Epidermal melanocyte (primary cell): ENCODE measurements at regions not wholly inside any gene's neighbourhood (a gene's known extent, or its start where the extent isn't known, plus 50 kb on each side); places are given as distances from the start of the nearest gene placed in this dataset.

Source experiments
- DNase-seq: peaks from one replicate; pipeline ENCODE4 v3.0.0; 2011; ENCODE audit warnings: low spot score; ENCODE audit not compliant: insufficient read length

DNA sequence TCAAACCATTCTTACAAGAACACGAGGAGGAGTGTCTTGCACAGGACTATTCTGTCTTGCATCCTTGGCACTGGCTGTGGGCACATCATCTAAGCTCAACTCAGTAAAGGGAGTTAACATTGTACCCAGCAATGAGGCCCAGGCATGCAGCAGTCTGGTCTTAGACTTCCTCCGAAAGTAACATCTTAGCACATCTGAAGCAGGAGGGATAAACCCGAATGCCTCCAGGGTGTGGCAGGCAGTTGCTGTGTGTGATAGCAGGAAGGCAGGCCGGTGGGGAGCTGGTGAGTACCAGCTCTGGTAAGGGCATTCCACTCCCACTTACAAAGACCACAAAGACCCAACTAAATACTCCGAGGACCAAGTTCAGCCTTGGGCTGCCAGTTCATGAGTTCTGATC is 206.3 kb downstream of the TSN start:
- DNase-seq: no peak

DNA sequence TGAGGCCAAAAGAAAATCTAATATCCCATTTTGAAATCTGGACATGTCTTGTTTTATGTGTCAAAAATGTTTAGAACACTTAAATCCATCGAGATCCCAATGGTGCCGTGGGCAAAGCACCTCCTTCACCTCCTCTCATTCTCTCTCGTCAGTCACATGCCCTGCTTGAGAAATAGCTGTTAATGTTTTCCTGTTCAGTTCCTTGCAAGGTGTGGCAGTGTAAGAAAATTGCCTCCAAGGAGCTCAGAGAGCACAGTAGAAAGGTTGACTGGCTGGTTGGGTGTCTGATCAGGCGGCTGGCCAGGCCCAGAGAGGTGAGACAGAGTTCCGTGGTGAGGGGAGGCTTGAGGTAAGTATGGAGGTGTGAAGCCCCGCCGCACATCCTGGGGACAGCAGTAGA is 210.2 kb downstream of the TSN start:
- no peak for DNase-seq

DNA sequence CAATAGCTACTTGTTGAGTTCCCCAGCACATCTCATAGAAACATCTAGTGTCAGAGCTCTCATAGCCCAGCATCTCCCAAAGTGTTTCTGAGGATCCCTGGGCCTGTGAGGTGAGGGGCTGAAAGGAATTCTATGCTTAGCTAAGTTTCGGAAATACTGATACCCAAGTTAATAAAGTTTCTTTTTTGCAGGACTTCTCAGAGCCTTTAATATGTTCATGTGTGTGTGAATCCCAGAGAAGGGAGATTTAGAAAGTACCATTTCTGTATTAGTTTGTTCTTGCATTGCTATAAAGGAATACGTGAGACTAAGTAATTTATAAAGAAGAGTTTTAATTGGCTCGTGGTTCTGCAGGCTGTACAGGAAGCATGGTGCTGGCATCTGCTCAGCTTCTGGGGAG is 211.2 kb downstream of the TSN start:
- DNase-seq: no peak

DNA sequence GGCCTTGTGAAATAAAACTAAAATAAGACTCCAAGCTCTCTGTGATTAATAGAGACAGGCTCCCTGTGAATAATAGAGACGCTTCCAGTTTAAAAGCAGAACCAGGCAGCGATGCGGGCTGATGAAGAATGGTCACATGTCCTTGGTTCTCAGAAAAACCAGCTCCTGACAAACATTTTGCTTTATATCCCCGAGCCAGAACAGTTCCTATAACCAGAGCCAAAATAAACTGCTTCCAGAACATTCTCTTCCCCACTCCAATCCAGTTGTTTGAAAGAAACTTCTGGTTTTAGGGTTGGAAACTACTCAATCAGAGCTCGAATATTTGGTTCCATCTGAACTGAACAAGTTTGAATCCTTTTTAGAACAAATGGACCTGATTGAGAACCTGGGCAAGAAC is 213.7 kb downstream of the TSN start:
- DNase-seq: no peak

DNA sequence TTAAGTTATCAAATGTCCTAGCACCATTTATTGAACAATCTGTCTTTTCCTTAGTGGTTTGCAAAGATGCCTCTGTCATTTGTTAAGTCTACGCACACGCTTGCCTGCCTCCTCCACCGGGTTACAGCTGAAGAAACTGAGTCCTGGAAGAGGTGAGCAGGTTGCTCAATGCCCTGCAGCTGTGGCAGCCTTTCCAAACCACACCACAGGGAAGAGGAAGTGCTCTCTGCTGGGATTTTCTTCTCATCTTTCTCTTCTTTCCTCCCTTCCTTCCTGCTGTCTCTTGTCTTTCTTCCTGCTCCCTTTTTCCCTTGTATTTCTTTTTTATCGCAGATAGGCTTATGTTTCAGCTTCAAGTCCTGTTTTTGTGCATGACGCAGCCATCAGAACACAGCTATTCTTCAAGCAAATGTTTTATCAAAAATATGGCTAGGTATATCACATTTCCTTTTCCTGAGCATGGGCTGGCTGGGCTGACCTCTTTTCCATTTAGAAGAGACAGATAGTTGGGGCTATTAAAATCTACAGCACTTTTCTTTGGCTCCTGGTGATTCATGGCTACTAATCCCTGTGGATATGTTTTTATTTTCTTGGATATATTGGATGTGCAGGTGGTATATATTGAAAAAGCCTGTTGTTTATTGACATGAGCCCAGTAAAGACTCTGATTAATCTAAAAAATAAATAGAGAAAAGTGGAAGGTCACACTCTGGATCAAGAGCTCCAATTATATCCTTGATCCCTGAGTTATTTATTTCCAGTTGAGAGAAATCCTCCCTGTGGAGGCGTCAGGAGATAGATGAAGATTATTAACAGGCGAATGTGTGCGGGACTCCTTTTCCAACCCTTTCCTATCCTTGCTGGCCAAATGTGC is 214.6 kb downstream of the TSN start:
- DNase-seq: no peak

DNA sequence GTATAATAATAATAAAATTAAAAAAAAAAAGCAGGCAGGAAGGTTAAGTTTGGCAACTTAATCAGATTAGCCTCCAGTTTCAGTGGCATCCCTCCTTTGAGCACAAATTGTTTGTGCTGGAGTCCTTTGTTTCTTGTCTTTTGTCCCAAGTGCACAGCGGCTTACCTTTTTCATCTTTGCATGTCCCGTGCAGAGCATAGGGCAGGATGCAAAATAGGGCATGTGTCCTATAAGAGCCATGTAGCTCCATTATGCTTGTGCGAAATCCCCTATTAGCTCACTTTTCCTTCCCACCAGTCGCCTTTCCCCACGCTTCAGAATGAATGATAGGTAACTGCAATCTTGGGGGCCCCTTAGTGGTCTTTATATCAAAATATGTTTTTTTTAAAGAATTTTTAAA is 216.8 kb downstream of the TSN start:
- no peak for DNase-seq

DNA sequence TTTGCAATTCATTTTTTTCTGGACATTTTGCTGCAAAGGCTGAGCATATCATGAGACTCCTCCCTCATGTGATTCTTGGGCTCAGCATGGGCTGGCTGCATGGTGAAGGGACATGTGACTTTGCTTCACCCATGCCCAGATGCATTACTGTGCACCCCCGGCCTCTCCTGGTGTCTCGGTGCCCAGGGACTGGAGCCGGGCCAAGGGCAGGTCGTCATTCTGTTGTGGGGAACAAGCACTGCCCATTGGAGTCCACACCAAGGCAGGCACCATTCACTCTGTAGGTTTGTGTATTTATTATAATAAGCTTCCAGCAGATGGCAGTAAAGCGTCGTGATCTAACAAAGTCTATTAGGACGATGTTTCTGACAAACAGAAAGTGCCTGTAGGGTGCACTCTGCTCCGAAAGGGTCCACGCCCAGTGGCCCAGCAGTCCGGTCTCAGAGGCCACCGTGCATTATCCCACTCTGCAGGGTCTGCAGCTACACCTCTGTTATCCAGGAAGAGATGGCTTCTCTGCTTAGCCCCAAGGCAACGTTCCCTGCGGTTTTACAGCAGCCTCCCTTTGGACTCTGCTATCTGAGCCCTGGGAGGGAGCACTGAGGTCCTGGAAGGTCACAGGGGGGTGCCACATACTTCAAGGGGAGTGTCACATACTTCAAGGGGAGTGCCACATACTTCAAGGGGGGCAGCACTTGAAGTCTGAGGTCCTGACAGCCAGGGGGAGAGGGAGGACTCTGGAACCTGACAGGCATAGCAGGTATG is 219.6 kb downstream of the TSN start:
- DNase-seq: peak; percentile 51

DNA sequence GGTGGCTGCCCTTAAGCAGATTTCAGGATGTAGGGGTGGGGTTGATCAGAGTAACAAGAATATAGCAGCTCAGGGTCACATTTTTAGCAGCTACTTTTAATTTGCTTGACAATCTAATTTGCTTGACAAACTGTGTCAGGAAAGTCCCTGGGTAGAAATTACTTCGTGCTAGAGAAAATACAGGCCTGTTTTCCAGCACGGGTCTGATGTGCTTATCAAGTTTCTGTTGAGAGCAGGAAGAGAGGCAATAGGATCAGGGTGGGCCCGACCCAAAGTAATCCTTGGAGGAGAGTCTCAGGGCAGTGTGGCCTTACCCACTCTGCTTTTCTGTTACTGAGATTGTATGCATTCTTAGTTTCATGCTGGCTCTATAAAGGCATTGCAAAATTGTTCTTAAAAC is 221.5 kb downstream of the TSN start:
- no peak for DNase-seq

DNA sequence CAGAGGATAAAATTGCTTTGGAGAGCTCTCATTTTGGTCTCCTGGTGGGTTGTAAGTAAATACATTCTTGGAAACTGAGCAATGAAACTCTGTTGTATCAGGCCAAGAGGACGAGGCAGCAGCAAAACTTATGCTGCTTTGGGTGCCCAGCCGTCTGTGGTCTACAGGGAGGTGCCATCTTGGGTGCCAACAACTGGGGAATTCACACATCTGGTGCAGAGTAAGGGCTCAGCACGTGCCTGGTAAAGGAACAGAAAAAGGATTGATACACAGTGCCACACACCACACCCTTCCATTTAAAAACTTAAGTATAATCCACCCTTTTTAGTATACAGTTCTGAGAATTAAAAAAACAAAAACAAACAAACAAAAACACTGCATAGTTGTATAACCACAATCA is 221.9 kb downstream of the TSN start:
- DNase-seq: no peak

DNA sequence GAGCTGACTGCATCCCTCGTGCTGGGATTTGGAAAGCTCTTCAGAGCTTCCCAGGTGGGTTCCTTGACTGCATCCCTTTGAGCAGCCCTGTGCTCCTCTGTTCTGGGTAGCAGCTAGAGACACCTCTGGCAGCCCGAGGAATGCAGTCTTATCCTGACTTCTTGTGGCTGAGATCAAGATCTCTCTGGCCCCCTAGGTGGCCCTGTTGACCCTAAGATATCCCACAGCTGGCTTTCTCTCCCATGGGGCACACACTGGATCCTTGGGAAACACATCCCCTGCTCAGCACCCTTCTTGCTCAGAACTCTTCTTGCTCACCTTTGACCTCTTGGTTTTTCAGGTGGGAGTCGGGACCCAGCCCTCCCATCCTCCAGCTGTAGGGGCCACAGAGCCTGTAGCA is 237.2 kb downstream of the TSN start:
- DNase-seq: no peak

DNA sequence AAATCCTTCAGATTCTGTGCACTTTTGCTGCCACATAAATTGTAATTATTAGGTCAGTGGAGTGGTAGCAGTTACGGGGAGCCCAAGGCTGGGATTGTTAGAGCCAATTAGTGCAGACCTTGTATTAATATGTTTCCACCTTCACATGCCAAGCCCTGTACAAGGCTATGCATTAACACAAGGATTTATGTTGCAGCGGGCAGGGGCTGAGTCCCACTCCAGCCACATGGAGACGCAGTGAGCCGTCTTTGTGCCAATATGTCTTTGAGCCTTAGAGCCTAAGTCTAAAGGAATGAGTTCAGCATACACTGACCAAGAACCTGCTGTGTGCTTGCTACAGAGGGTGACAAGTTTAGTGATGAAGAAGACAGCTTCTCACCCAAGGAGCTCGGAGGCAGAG is 238.2 kb downstream of the TSN start:
- DNase-seq: no peak

DNA sequence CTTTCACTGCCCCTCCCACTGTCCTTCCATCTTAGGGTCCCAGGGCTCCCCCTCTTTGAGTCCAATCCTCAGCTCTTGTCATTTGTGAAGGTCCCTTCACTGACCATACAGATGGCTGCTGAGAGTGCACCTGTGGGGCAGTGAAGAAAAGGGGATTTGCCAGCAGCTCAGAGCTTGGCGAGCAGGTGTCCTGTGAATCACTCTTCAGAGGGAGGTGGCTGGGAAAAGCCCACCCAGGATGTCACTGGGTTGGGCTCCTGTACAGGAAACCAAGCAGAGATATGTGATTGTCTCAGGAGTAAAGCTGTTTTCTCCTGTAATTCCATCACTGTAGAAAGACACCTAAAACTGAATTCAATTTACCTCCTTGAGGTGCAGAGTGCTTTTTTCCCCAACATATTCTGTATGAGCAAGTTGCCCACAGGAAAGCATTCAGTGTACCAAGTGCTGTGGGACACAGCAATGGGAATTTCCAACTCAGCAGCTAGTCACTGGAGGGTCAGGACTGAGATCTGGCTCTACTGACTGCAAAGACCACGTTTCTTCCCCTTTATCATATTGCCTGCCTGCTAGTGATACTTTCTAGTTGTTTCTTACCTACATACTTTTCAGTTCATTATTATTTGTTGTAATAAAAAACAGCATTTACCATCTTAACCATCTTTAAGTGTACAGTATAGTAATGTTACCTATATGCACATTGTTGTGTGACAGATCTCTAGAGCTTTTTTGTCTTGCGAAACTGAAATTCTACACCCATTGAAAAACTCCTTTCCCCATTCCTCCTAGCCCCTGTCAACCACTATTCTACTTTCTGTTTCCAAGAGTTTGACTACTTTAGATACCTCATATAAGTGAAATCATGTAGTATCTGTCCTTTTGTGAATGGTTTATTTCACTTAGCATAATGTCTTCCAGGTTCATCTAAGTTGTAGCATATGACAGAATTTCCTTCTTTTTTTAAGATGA is 239.1 kb downstream of the TSN start:
- no peak for DNase-seq

DNA sequence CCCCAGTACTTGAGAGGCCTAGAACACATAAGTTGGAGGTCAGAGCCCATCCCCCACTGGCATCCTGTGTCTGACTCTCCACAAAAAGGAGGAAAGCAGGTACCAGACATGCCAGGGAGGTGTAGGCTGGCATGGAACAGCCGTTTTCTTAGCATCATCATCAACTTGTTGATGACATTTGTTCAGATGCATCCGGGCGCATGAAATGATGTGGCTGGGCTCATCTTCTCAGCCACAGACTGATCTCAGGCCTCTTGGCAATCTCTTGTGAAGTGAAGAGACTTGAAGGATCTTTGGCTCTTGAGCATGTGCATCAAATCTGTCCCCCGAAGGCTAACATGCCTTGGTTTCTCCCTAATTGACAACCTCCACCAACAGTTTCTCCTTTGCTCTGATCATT is 243.3 kb downstream of the TSN start:
- no peak for DNase-seq

DNA sequence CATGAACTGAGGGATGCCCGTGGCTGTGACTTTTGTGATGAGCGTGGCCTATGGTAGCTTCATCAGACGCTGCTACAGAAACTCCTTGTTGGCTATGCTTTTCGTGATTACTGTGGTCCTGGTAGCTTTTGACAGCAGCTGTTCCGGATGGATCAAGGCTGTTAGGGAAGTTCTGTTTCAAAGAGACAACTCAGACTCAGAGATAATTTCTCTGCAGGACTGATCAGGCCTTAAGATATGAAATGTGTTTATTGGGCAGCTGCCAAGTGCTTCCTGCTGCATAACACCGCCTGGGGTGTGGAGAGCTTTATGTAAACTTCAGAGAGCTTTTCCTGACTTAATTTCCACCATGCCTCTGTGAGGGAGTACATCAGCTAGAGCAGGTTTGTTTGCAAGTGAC is 243.8 kb downstream of the TSN start:
- no peak for DNase-seq

DNA sequence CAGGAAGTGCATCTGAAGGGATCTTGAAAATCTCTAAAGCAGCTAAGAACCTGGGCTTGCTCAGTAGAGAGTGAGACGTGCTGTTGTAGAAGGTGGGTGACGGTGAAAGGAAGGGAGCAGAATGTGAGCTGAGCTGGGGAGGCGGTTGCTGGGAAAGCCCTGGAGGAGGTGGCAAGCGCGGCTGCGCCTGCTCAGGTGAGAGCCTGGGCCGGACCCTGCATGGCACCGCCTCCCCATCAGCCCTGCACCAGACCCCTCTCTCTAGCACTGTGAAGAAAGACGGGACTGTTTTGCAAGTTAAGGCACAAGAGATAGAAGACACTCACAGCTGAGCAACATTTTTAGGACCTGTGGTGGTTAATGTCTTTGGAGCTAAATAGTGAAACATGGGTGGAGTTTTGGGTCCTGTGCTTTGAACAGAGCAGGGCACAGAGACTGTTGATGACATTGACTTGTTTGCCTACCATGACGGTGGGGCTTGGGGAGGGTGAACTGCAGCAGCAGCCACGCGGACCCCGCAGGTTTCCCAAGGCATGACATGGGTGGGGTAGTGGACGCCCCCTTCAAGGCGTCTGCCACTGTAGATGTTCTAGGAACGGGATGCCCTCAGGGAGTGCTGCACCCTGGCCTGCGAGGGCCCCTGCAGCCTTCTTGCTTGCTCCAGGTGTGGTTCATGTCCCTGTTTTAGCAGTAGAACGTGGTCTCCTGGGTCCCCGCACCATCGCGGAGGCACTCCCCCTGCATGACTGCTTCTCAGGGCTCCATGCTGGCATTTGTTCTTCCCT is 245.3 kb downstream of the TSN start:
- no peak for DNase-seq

DNA sequence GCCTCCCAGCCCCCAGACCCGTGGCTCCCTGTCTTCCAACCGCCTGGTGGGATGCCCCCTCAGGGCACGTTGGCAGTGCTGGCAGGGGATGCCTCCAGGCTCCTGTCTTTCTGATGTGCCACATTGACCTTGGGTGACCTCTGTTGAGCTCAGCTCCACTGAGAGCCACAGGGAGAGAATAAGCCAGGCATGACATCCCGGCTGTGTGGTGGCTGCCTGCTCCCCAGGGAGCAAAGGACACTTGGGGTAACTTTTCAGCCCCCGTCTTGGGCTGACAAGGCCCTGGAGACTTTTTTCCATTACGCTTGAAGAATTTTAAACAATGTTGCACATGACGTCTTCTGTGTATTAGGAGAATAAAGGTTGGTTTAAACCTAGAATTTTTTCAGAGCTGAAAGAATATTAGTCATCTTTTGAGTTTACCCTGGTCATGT is 246.0 kb downstream of the TSN start:
- DNase-seq: no peak

DNA sequence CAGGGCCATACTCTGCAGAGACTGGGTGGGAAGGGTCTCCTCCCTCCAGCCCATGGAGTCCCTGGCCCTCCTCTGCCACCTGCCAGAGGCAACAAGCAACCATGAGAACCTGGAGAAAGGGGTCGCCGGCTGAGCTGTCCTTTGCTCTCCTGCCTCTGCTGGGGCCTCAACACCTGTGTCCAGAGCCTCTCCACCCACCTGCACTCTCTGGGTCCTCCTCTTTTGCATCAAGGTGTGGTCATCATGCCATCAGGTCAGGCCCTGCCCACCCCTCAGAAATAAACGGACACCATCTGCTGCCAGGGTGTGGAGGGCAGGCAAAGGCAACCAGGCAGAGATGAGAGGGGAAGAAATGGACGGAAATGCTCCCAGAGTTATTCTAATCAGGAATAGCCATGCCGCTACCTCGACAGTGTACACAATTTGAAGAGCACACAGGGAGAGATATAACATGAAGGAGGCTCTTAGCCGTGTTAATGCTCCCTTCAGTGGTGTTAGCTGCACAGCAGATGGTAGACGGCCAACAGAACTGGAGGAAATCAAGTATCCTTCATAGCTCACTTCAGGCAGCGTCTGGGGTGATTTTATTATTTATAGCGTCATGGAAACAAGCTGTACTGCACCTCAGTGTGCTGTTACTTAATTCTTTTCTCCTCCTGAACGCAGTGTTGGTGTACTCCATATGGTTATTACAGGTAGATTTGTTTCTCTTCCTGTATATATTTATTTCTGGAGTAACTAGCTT is 247.9 kb downstream of the TSN start:
- no peak for DNase-seq

DNA sequence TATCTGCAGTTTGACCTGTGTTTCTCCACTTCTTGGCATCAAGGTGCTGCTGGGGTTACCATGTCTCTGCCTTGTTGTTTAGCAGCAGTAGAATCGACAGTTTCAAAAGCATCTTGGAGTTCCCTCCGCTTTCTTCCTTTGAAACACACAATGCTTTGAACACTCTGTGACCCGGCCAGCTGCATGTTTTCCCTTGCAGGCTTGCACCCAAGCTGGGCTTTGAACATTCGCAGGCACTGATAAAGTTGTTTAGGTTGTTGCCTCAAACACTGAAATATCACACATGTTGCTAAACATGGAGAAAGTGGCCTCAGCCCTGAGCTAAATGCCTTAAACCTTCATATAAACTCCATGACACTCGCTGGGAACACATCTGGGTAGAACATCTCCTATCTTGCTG is 251.7 kb downstream of the TSN start:
- DNase-seq: no peak

DNA sequence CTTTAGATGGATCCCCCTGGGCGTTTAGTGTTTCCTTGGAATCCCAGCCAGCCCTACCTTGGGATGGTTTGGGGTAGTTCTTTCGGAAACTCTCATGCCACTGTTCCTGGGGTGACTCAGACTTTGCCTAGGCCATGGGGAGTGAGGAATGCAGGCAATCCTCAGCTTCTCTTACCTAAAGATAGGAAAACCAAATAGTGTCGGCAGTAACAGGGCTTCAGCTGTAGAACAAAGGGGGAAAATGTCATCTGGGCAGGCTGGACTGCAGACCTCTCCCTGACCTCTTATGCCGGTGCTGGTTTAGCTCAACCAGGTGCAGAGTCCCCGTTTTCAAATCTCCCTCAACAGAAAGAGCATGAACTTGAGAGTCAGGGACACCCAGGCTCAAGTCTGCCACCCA is 252.1 kb downstream of the TSN start:
- DNase-seq: no peak

DNA sequence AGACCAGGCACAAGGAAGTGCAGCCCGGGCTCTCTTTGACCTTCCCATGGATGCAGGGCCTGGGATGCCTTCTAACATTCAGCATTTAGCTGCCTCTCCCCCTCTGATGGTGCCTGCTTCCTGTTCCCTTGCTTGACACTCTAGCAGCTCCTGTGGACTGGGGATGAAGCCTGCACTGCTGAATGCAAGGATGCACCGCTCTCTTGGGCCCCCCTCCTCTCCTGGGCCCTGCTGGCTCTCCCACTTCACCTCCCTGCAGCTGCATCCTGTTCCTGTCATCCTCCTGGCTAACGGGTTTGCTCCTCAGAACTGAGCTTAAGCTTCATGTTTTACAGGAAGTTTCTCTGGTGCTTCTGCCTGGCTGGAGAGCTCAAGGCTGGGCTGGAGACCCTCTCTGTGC is 254.1 kb downstream of the TSN start:
- no peak for DNase-seq
